NCI-H1417 (cell line): ENCODE measurements at regions not wholly inside any gene's neighbourhood (a gene's known extent, or its start where the extent isn't known, plus 50 kb on each side); places are given as distances from the start of the nearest gene placed in this dataset.

ENCODE experiments used
- DNase-seq, 3 experiments: peaks; one replicate each; lab custom pipeline; 2025; lab: John Stamatoyannopoulos, UW

GRCh38 chr5:82850393-82850792 is 226.8 kb downstream of the TMEM167A start:
- no peak for DNase-seq

GRCh38 chr5:82849885-82850284 is 227.3 kb downstream of the TMEM167A start:
- peak in 2 of 3 experiments; percentile 61 to 91 for DNase-seq

GRCh38 chr5:82847562-82847961 is 229.6 kb downstream of the TMEM167A start:
- DNase-seq: no peak

DNA sequence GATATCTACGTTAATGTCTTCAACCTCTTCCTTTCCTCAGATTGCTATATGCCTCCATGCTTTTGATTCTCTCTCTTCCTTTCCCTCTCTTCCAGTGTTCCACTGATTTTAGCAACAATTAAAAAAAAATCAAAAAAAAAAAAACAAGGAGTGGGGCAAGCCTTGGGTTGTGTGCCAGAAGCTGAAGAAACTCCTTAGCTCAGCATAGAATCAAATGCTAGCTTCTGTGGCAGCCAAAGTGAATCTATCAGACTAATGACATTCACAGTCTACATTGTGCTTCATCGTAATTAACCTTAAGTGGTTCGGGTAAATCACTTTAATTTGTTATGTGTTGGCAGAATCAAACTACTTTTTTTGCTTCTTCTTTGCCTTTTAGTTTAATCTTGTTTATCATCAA is 237.3 kb downstream of the TMEM167A start:
- DNase-seq: peak in 1 of 3 experiments; percentile 12

DNA sequence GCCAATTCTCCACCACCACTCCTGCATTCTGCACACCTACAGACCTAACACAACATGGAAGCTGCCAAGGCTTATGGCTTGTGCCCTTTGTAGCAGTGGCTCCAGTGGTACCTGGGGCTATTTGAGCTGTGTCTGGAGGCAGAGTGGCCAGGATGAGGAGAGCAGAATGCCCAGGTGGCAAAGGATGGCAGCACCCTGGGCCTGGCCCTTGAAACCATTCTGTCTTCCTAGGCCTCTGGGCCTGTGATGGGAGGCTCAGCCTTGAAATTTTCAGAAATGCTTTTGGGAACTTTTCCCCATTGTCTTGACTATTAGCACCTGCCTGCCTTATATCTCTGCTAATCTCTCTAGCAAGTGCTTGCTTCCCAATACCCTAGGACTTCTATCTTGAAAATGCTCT is 241.7 kb downstream of the TMEM167A start:
- no peak for DNase-seq

DNA sequence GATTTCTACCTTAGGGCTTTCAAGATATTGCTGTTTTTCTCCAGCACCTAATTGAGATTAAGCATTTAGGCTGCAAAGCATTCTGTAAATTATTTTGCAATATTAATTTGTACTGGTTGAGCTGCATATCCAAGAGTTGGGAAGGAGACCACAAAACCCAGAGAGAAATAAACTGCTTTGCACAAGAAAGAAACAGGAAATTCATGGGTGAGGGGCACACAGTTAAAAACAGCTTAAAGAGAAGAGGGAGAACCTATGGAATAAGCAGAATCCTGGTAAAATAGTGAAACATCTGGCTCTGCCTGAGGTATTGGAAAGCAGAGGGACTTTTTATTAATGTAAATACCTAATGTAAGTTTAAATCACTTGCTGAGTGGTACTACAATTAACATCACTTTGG is 243.0 kb downstream of the TMEM167A start:
- no peak for DNase-seq

- DNase-seq: no peak
Measured at GRCh38 chr5:82833277-82833676, 243.9 kb downstream of the TMEM167A start.

- no peak for DNase-seq
Measured at GRCh38 chr5:82832445-82832844, 244.7 kb downstream of the TMEM167A start.

DNA sequence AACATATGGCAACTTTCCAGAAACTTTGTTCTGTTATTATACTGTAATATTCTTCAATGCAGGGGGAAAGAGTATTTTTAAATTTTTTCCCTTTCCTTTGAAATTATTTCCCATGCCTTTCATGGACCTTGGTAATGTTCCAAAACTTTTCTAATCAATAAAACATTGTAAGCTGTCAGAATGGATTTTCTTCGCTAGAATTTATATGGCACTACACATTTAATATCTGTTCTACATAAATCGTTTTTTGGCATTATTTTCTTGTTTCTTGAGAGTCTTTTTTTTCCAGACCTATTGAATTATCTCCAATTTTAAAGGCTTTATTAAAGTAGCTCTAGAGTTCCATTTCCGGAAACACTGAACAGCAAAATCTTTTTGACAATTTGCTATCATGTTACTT is 249.0 kb downstream of the TMEM167A start:
- DNase-seq: no peak

DNA sequence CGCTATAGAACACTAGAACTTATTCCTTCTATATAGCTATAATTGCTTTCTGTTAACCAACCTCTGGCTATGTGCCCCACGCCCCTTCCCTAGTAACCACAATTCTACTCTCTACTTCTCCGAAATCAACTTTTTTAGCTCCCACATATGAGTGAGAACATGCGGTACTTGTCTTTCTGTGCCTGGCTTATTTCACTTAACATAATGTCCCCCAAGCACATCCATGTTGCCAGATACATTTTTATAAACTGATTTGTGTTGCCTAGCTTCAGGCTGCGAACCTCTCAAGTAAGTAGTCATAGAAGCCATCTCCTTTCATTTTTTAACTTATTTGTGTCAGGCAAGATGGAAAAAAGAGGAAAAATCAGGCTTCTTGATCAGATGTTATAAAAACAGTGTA is 249.5 kb downstream of the TMEM167A start:
- no peak for DNase-seq

DNA sequence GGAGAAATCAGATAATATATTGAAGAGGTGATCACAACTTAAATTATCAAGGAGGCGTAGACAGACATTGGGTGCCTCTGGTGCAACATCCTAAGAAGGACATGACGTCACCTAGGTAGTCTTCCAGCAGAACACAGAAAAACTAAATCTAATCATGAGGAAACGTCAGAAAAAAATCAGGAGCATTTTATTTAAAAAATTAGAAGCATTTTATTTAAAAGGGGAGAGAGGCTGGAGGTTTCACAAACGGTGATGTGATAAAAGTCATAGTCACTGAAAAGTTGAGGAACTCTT is 254.6 kb downstream of the TMEM167A start:
- DNase-seq: no peak

DNA sequence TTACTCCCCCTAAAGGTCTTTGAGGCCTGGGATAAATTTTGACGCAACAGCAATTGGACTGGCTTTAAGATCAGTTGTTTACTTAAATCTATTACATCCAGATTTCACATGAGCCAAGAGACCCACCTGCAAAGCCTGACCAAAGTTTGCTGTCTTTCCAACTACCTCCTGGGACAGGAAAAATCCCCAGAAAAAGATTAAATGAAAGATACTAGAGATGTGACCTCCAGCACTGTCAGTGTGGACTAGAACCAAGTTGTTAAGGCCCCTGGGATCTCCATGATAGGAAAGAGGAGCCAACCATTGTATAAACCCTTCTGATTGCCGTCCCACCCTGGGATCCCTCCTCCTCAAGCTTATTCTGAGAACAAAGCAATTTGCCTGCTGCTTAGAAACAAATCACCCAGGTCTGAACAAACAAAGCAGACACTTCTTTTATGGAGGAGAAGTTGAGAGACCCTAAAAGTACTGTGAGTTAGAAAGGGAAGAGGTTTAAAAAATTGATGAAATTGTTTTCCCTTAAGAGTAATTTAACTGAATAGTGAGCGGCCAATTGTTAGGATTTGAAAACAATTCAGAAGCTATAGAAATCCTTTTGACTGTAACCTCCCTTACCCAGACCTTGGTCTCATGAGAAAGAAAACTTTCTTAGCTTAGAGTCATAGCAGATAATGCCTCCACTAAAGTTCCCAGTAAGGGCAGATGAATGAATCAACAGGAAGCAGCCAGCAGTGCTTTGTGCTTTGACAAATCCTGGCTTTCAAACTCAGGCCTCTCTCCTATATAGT is 255.2 kb downstream of the TMEM167A start:
- peak in 1 of 3 experiments; percentile 23 for DNase-seq

- peak; percentile 8 to 64 (median 33) for DNase-seq
Measured at GRCh38 chr5:82820961-82821845, 256.0 kb downstream of the TMEM167A start.

DNA sequence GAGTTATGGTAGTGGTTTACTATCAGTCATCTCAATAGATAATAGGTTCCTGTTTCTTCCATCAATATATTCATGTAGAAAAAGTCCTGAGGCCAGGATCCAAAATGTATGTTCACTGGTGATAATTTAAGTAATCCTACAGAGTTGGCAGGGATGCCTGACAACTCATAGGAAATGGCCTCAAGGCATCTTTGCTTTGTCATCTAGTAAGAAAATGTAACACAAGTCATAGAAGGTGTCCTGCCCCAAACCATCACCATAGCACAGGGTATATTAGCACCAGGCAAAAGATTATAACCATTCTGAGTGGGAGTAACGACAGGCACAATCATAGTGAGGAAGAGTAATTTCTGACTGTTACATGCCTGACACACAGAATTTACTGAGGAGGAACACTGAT is 257.0 kb downstream of the TMEM167A start:
- no peak for DNase-seq

DNA sequence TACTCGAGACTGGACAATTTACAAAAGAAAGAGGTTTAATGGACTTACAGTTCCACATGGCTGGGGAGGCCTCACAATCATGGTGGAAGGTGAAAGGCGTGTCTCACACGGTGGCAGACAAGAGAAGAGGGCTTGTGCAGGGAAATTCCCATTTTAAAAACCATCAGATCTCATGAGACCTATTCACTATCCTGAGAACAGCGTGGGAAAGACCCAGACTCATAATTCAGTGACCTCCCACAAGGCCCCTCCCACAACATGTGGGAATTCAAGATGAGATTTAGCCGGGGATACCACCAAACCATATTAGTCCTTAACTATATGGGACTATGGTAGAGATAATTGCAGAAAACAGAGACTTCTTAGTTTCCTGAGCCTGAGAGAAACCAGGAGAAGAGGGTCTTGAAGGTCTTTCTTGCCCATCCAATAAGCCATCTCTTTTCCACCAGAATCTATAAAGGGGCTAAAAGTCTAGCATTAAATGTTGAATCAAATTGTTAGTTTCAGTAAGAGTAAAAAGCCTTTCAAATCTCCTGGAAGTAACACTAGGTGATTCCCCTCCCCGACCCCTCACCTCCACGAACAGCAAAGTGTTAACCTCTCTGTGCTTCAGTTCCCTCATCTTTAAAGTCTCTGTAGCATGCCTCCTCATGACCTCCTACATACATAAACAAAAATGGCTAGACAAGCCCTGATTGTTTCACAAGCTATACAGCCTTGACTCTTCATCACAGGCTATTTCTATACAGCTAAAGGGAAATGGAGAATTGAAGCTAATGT is 259.1 kb downstream of the TMEM167A start:
- DNase-seq: peak in 1 of 3 experiments; percentile 21

DNA sequence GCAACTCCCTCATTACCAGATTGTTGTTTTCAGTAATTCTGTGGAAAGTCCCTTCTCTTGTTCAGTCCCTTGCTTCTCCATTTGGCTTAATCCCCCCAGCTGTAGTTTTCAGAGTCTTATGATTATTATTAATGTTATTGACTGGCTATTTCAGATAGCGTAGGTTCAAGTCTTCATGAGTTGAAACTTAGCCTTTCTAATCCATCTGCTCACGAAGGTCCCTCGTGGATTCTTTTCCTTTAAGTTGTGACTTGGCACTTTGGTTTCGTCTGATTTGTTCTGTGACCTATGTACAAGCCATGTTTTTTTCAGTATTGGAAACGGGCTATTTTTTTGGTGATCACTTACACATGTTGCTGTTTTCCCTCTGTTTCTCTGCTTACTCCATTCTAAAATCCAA is 260.3 kb downstream of the TMEM167A start:
- DNase-seq: no peak

GRCh38 chr5:82815871-82816270 is 261.3 kb downstream of the TMEM167A start:
- no peak for DNase-seq

- DNase-seq: no peak
Measured at GRCh38 chr5:82813861-82814260, 263.3 kb downstream of the TMEM167A start.

DNA sequence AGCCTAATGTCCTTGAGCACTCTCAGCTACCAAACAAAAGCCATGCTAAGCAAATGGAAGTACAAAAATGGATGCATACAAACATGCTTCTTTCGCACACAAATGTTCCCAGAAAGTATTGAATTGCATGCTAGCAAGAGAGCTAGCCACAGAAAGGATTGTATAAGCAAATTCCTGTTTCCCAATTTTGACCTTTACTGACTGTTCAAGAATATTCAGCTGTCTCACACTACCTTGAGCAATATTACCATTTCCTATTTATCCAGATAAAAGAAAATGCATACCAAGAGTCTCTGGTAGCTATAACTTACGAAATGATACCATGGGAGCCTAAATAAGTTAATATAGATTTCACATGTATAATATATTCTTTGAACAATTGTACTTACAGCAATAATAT is 264.6 kb downstream of the TMEM167A start:
- DNase-seq: no peak

- no peak for DNase-seq
Measured at GRCh38 chr5:82811490-82811889, 265.7 kb downstream of the TMEM167A start.

DNA sequence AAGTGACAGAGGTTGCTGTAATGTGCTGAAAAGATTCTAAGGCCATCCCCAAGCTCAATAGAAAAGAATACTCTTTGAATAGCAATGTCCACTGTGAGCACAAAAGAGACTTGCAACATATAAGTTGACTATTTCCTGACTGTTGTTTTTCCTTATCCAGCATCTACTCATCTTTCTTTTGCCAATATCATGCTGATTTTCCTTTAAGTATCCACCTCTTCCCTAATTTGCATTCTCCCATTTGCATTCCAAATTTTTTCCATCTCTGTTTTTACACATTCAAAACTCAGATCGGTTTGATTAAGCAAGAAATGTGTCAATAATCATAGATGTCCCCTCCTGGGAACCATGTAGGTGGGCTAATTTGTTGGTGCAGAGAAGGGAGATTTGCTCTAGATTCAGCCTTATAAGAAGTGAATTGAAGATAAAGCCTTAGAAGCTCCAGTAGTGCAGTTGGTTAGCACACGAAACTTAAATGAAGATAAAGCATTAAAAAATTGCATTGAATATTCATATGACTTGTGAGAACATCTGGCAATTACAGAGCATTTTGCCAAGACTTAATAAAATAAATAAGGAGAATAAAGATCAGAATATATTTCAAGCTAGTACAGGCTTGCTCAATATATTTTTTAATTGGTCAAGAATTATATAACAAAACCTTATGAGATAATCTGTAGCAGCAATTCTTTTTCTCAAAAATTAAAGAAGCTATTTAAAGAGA is 267.6 kb downstream of the TMEM167A start:
- no peak for DNase-seq

DNA sequence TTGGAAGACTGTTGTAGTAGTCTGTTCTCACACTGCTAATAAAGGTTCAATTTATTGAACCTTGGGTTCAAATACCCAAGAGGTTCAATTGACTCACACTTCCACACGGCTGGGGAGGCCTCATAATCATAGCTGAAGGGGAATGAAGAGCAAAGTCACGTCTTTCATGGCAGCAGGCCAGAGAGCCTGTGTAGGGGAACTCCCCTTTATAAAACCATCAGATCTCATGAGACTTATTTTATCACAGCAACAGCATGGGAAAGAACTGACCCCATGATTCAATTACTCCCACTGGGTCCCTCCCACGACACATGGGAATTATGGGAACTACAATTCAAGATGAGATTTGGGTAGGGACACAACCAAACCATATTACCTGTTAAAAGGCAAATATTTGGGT is 268.2 kb downstream of the TMEM167A start:
- no peak for DNase-seq
